Endothelial cell of umbilical vein (primary cell): ENCODE measurements at regions not wholly inside any gene's neighbourhood (a gene's known extent, or its start where the extent isn't known, plus 50 kb on each side); places are given as distances from the start of the nearest gene placed in this dataset.

Experiments
- EZH2 ChIP-seq: IDR thresholded peaks from 2 replicates; pipeline ENCODE4 v1.6.1; 2012; ENCODE audit warnings: borderline replicate concordance, low read depth, mild to moderate bottlenecking, moderate library complexity, low read length, inconsistent platforms; ENCODE audit not compliant: severe bottlenecking
- GATA2 ChIP-seq: IDR thresholded peaks from 2 replicates; pipeline ENCODE4 v1.7.0; 2011; ENCODE audit warnings: low read depth, mild to moderate bottlenecking, moderate library complexity, mixed read lengths, low read length; ENCODE audit not compliant: insufficient read length, insufficient read depth
- MYC ChIP-seq: IDR thresholded peaks from one replicate; pipeline ENCODE4 v1.6.1; 2011; ENCODE audit warnings: mild to moderate bottlenecking, low read depth, low read length
- POLR2A ChIP-seq: IDR thresholded peaks from 2 replicates; pipeline ENCODE4 v1.6.1; 2012; ENCODE audit warnings: low read depth, mild to moderate bottlenecking, control low read depth, low read length
- POLR2AphosphoS5 ChIP-seq: IDR thresholded peaks from 2 replicates; pipeline ENCODE4 v1.6.1; 2012; ENCODE audit warnings: low read depth, mild to moderate bottlenecking, control low read depth, low read length, moderate library complexity; ENCODE audit not compliant: insufficient read depth
- TF ChIP-seq, protein P1 (sequence below), 2 donors: IDR thresholded peaks; 1 replicate in 1 of 2; 2 replicates in 1 of 2; pipeline ENCODE4 v1.5.1; 2011; ENCODE audit warnings: low read length in 2 of 2, mild to moderate bottlenecking in 2 of 2, moderate library complexity in 2 of 2, control low read depth in 1 of 2, inconsistent platforms in 1 of 2, low read depth in 1 of 2; ENCODE audit not compliant: insufficient read depth in 1 of 2; ENCODE audit errors: extremely low read depth in 1 of 2
- TF ChIP-seq, protein P2 (sequence below): IDR thresholded peaks from 2 replicates; pipeline ENCODE4 v1.6.1; 2011; ENCODE audit not compliant: insufficient read depth, insufficient read length

DNA sequence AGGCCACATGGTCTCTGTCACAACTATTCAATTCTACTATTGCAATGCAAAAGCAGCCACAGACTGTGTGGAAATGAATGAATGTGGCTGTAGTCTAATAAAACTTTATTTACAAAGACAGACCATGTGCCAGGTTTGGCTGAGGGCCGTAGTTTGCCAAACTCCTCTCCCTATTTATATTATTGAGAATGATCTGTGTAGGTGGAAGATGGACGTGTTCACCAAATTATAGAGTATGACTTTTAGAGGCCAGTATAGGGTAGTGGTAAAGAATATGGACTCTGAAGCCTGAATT, 125.7 kb upstream of the MYLIP start:
- no peak for TF ChIP-seq POLR2AphosphoS5
- TF ChIP-seq, protein P1, sequence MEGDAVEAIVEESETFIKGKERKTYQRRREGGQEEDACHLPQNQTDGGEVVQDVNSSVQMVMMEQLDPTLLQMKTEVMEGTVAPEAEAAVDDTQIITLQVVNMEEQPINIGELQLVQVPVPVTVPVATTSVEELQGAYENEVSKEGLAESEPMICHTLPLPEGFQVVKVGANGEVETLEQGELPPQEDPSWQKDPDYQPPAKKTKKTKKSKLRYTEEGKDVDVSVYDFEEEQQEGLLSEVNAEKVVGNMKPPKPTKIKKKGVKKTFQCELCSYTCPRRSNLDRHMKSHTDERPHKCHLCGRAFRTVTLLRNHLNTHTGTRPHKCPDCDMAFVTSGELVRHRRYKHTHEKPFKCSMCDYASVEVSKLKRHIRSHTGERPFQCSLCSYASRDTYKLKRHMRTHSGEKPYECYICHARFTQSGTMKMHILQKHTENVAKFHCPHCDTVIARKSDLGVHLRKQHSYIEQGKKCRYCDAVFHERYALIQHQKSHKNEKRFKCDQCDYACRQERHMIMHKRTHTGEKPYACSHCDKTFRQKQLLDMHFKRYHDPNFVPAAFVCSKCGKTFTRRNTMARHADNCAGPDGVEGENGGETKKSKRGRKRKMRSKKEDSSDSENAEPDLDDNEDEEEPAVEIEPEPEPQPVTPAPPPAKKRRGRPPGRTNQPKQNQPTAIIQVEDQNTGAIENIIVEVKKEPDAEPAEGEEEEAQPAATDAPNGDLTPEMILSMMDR (IDR thresholded peaks at IDR 0.05; ENCODE audit: extremely low read depth in 1 of 2, insufficient read depth in 1 of 2, low read depth in 1 of 2, low read length in 2 of 2), result no peak
- TF ChIP-seq GATA2, result no peak
- TF ChIP-seq, protein P2, sequence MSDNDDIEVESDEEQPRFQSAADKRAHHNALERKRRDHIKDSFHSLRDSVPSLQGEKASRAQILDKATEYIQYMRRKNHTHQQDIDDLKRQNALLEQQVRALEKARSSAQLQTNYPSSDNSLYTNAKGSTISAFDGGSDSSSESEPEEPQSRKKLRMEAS, result no peak
- no peak for TF ChIP-seq POLR2A
- no peak for TF ChIP-seq EZH2
- TF ChIP-seq MYC, result no peak
